ENCODE measurements at regions not wholly inside any gene's neighbourhood (a gene's known extent, or its start where the extent isn't known, plus 50 kb on each side); places are given as distances from the start of the nearest gene placed in this dataset.

GRCh38 chr1:4270651-4271337 lies 370.7 kb upstream of the C1orf174 start:
- DNase-seq (ENCODE audit: low read depth, low spot score): no peak

- no peak for DNase-seq (ENCODE audit: low read depth, low spot score)
Measured at GRCh38 chr1:4271338-4271998, 371.4 kb upstream of the C1orf174 start.

GRCh38 chr1:4272568-4272967 lies 372.5 kb upstream of the C1orf174 start:
- no peak for DNase-seq (ENCODE audit: low read depth, low spot score)

GRCh38 chr1:4273243-4273642 lies 373.2 kb upstream of the C1orf174 start:
- no peak for DNase-seq (ENCODE audit: low read depth, low spot score)

- no peak for DNase-seq (ENCODE audit: low read depth, low spot score)
Measured at GRCh38 chr1:4273747-4274146, 373.7 kb upstream of the C1orf174 start.

GRCh38 chr1:4275083-4275482 lies 375.0 kb upstream of the C1orf174 start:
- no peak for DNase-seq (ENCODE audit: low read depth, low spot score)

GRCh38 chr1:4276238-4276637 lies 376.2 kb upstream of the C1orf174 start:
- DNase-seq (ENCODE audit: low read depth, low spot score): no peak

GRCh38 chr1:4277598-4277997 lies 376.8 kb upstream of the AJAP1 start:
- no peak for DNase-seq (ENCODE audit: low read depth, low spot score)

GRCh38 chr1:4284976-4285375 lies 369.4 kb upstream of the AJAP1 start:
- DNase-seq (ENCODE audit: low read depth, low spot score): no peak

- no peak for DNase-seq (ENCODE audit: low read depth, low spot score)
Measured at GRCh38 chr1:4292861-4293260, 361.5 kb upstream of the AJAP1 start.

GRCh38 chr1:4298361-4299083 lies 355.9 kb upstream of the AJAP1 start:
- DNase-seq (ENCODE audit: low read depth, low spot score): no peak

GRCh38 chr1:4301007-4301406 lies 353.4 kb upstream of the AJAP1 start:
- no peak for DNase-seq (ENCODE audit: low read depth, low spot score)

GRCh38 chr1:4303303-4303702 lies 351.1 kb upstream of the AJAP1 start:
- no peak for DNase-seq (ENCODE audit: low read depth, low spot score)

- DNase-seq (ENCODE audit: low read depth, low spot score): no peak
Measured at GRCh38 chr1:4305526-4306301, 348.7 kb upstream of the AJAP1 start.

GRCh38 chr1:4306559-4307467 lies 347.6 kb upstream of the AJAP1 start:
- no peak for DNase-seq (ENCODE audit: low read depth, low spot score)

GRCh38 chr1:4307468-4307845 lies 347.0 kb upstream of the AJAP1 start:
- DNase-seq (ENCODE audit: low read depth, low spot score): no peak

GRCh38 chr1:4307911-4308545 lies 346.4 kb upstream of the AJAP1 start:
- no peak for DNase-seq (ENCODE audit: low read depth, low spot score)

GRCh38 chr1:4308806-4309205 lies 345.6 kb upstream of the AJAP1 start:
- no peak for DNase-seq (ENCODE audit: low read depth, low spot score)

- no peak for DNase-seq (ENCODE audit: low read depth, low spot score)
Measured at GRCh38 chr1:4309676-4310320, 344.6 kb upstream of the AJAP1 start.

- DNase-seq (ENCODE audit: low read depth, low spot score): no peak
Measured at GRCh38 chr1:4310396-4310923, 343.9 kb upstream of the AJAP1 start.

All from activated naive CD8-positive, alpha-beta T cell treated with anti-CD3 and anti-CD28 coated beads, Interleukin-2, amount 50 U/mL, for 16 hours (primary cell).